Heart left ventricle (tissue), 16 donors: ENCODE measurements at regions not wholly inside any gene's neighbourhood (a gene's known extent, or its start where the extent isn't known, plus 50 kb on each side); places are given as distances from the start of the nearest gene placed in this dataset.

ENCODE experiments used
- ATAC-seq, 4 donors: fragments of 200-7000 bp; cut with Tn5 transposase; one replicate each; pipeline ENCODE4 v1.9.1; 2020 to 2022; ENCODE audit warnings: moderate library complexity in 4 of 4, mild to moderate bottlenecking in 3 of 4, moderate number of reproducible peaks in 1 of 4
- DNase-seq, 5 donors: peaks; one replicate each; pipeline ENCODE4 v3.0.0-alpha.2; 2020
- H3K27ac ChIP-seq, 12 donors: fragments of 200-600 bp; sonication (generic) in 4 of 12; one replicate each; pipeline versions ENCODE4 v1.5.0 to v1.8.0; 2016 to 2022; ENCODE audit warnings: mild to moderate bottlenecking in 2 of 12
- H3K27me3 ChIP-seq, 9 donors: fragments of 200-600 bp; sonication (generic) in 2 of 9; one replicate each; pipeline versions ENCODE4 v1.5.1 to v1.8.0; 2016 to 2022; ENCODE audit warnings: mild to moderate bottlenecking in 3 of 9
- H3K36me3 ChIP-seq, 9 donors: fragments of 200-600 bp; sonication (generic) in 2 of 9; one replicate each; pipeline versions ENCODE4 v1.5.0 to v1.8.0; 2018 to 2022; ENCODE audit warnings: mild to moderate bottlenecking in 2 of 9
- H3K4me1 ChIP-seq, 12 donors: fragments of 200-600 bp; sonication (generic) in 4 of 12; one replicate each; pipeline versions ENCODE4 v1.5.0 to v1.8.0; 2016 to 2022; ENCODE audit warnings: mild to moderate bottlenecking in 3 of 12
- H3K4me3 ChIP-seq, 12 donors: fragments of 200-600 bp; sonication (generic) in 4 of 12; one replicate each; pipeline versions ENCODE4 v1.5.0 to v1.8.0; 2017 to 2022; ENCODE audit warnings: mild to moderate bottlenecking in 9 of 12, moderate library complexity in 4 of 12
- H3K9me3 ChIP-seq, 12 donors: fragments of 200-600 bp; sonication (generic) in 4 of 12; one replicate each; pipeline versions ENCODE4 v1.5.0 to v1.8.0; 2016 to 2022; ENCODE audit warnings: mild to moderate bottlenecking in 1 of 12
- CTCF ChIP-seq, 12 donors: fragments of 200-600 bp; sonication (generic) in 4 of 12; IDR thresholded peaks; one replicate each; pipeline versions ENCODE4 v1.5.0 to v1.8.0; 2018 to 2022; ENCODE audit warnings: antibody characterized with exemption in 12 of 12, mild to moderate bottlenecking in 5 of 12
- POLR2A ChIP-seq, 2 donors: fragments of 450-650 bp; IDR thresholded peaks; one replicate each; pipeline ENCODE4 v1.6.1; 2017; ENCODE audit warnings: antibody characterized with exemption in 2 of 2, mild to moderate bottlenecking in 2 of 2, moderate library complexity in 2 of 2
- WGBS, 4 donors: extraction: QIAGEN DNeasy Blood & Tissue Kit in 2 of 4; methylation state at CpG; one replicate each; pipeline versions ENCODE4 v1.1.5 to v1.1.7; 2013 to 2018; 5-methylcytosine and 5-hydroxymethylcytosine counted together
- intact Hi-C, 10 donors: fragments of 100-400 bp; cut with DNase I; formaldehyde crosslinking; loops; one replicate each; pipeline versions ENCODE4 v1.11.1 to v1.14.2; 2022
- donor health status: ischemic (EF 13 %, LVEDD 7.1; RV severe dilation, severe dysfunction).
- donor health status: healthy with polysubstance abuse.
- donor health status: DM: no; HTN: yes; CAD: no.
- donor health status: DM: no; HTN: no; CAD: no.
- donor health status: ischemic (EF 25% LVEDD 6.9; RV normal size, moderate dysfunction).
- donor health status: ischemic (EF 25% LVEDD 5.7; RV mildly dilated, moderate dysfunction).
- donor health status: healthy.
- donor health status: DM: yes; HTN: yes; CAD: no.
- donor health status: ischemic (EF 35%, LVEDD 5.7; RV mildly dilated, moderate dysfunction).
- donor health status: nonischemic (EF 11% LVEDD 7.7; RV severe dilation, severe dysfunction).
- donor health status: DM: yes; HTN: yes; CAD: no.
- donor health status: PGD.
- donor health status: ischemic (EF 29% LVEDD 5.4; RV normal size, mild dysfunction).
- donor health status: nonischemic (EF 23%, LVEDD 6.1; RV moderate dilation, normal function).

GRCh38 chr6:44042261-44042988, 84.8 kb downstream of the MRPL14 start:
- H3K4me3 ChIP-seq: no peak overlapping the region
- WGBS, 4 donors: 88 to 93% (median 91%) methylated on average over 2 to 4 of the region's 4 CpGs
- no peaks in the 10 kb centered on the region for H3K27me3 ChIP-seq
- TF ChIP-seq CTCF (IDR thresholded peaks at IDR 0.05): no peak
- TF ChIP-seq POLR2A (IDR thresholded peaks at IDR 0.05): no peak
- peaks cover 0 to 37% (median 18%) of the 10 kb centered on the region in 12 donors for H3K4me1 ChIP-seq
- H3K27ac ChIP-seq: peak overlapping the region in 2 of 12 donors; percentile 15 to 25
- intact Hi-C loops: no loop called here
- H3K9me3 ChIP-seq: no peaks in the 10 kb centered on the region
- DNase-seq (peak in 1 of 5 donors; percentile 6), ATAC-seq (no peak)
- no peaks in the 10 kb centered on the region for H3K36me3 ChIP-seq

- Histone ChIP-seq H3K4me3 (no peak overlapping the region), H3K36me3 (no peaks in the 10 kb centered on the region), H3K9me3 (no peaks in the 10 kb centered on the region), H3K27me3 (no peaks in the 10 kb centered on the region), H3K4me1 (peaks cover 0 to 37% (median 18%) of the 10 kb centered on the region in 12 donors), H3K27ac (peak overlapping the region in 2 of 12 donors; percentile 13 to 37)
- TF ChIP-seq POLR2A (IDR thresholded peaks at IDR 0.05): no peak
- TF ChIP-seq CTCF (IDR thresholded peaks at IDR 0.05): no peak
- intact Hi-C loops: no loop called here
- WGBS, 4 donors: 67 to 77% (median 73%) methylated on average over 10 of the region's 10 CpGs
- peak in 1 of 4 donors; percentile 23 for ATAC-seq
- peak in 2 of 5 donors; percentile 10 to 52 for DNase-seq
Measured at GRCh38 chr6:44041461-44042260, 85.6 kb downstream of the MRPL14 start.

- no peaks in the 10 kb centered on the region for H3K9me3 ChIP-seq
- intact Hi-C loops: no loop called here
- H3K27ac ChIP-seq: peak overlapping the region in 1 of 12 donors; percentile 37
- H3K4me1 ChIP-seq: peaks cover 0 to 39% (median 17%) of the 10 kb centered on the region in 12 donors
- ATAC-seq (no peak), DNase-seq (no peak)
- H3K4me3 ChIP-seq: no peak overlapping the region
- no peaks in the 10 kb centered on the region for H3K27me3 ChIP-seq
- H3K36me3 ChIP-seq: no peaks in the 10 kb centered on the region
- WGBS, 4 donors: 81 to 99% (median 90%) methylated on average over 4 of the region's 4 CpGs
- TF ChIP-seq CTCF (IDR thresholded peaks at IDR 0.05) (no peak), POLR2A (IDR thresholded peaks at IDR 0.05) (no peak)
Measured at GRCh38 chr6:44040786-44041185, 86.5 kb downstream of the MRPL14 start.

- Histone ChIP-seq H3K36me3 (no peaks in the 10 kb centered on the region), H3K4me1 (peaks cover 0 to 48% (median 15%) of the 10 kb centered on the region in 12 donors), H3K9me3 (no peaks in the 10 kb centered on the region), H3K4me3 (no peak overlapping the region), H3K27me3 (no peaks in the 10 kb centered on the region), H3K27ac (no peak overlapping the region)
- DNase-seq (no peak), ATAC-seq (no peak)
- WGBS, 4 donors: 89 to 92% (median 92%) methylated on average over 7 of the region's 7 CpGs
- TF ChIP-seq POLR2A (IDR thresholded peaks at IDR 0.05) (no peak), CTCF (IDR thresholded peaks at IDR 0.05) (no peak)
- intact Hi-C loops: no loop called here
Measured at GRCh38 chr6:44039839-44040350, 87.4 kb downstream of the MRPL14 start.
